ENCODE measurements at regions not wholly inside any gene's neighbourhood (a gene's known extent, or its start where the extent isn't known, plus 50 kb on each side); places are given as distances from the start of the nearest gene placed in this dataset.

DNA sequence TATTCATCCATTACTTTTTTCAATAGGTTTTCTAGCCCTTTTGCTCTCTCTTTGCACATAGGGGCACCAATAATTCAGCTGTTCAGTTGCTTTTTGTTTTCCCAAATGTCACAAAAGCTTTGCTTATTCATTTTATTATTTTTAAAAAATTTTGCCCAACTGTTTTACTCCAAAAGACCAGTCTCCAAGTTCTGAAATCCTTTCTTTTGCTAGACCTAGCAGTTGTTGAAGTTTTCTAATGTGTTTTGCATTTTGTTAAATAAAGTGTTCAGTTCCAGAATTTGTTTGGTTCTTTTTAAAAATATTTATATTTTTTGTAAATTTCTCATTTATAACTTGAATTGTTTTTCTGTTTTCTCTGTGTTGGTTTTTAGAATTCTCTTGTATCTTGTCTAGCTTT, 1227.3 kb downstream of the ROBO2 start:
- H3K4me1 ChIP-seq (ENCODE audit: control insufficient read depth, extremely low read depth, insufficient read depth, low read length), result no peaks in the 10 kb centered on the region
- H2AFZ ChIP-seq (ENCODE audit: control insufficient read depth, low read length), result no peak overlapping the region
- no peak for FAIRE-seq
- no peak overlapping the region for H3K9ac ChIP-seq (ENCODE audit: control insufficient read depth, extremely low read depth, insufficient read depth, low read length)
- DNase-seq (ENCODE audit: low read depth, low spot score), result no peak
- H3K9me3 ChIP-seq (ENCODE audit: control insufficient read depth, low read depth, low read length), result no peaks in the 10 kb centered on the region
- H3K27me3 ChIP-seq (ENCODE audit: control insufficient read depth, extremely low read depth, insufficient read depth, low read length), result no peaks in the 10 kb centered on the region
- no peak overlapping the region for H3K27ac ChIP-seq (ENCODE audit: control insufficient read depth, insufficient read depth, low read length)
- H3K4me3 ChIP-seq (ENCODE audit: control insufficient read depth in 2 of 3, extremely low read depth in 1 of 3, insufficient read depth in 2 of 3, low read depth in 1 of 3, low read length in 3 of 3), result no peak overlapping the region
- TF ChIP-seq EZH2 (IDR thresholded peaks at IDR 0.05; ENCODE audit: low read length), result no peak
- no peaks in the 10 kb centered on the region for H4K20me1 ChIP-seq (ENCODE audit: control insufficient read depth, extremely low read depth, insufficient read depth, low read length)
- no peak overlapping the region for H3K4me2 ChIP-seq (ENCODE audit: control insufficient read depth, extremely low read depth, insufficient read depth, low read depth, low read length)
- no peaks in the 10 kb centered on the region for H3K79me2 ChIP-seq (ENCODE audit: control insufficient read depth, insufficient read depth, low read length)
- dilution Hi-C loops (cut with MboI; ENCODE audit: extremely low pct_ligation_motif_present, low sequenced_read_pairs), result no loop called here
- H3K36me3 ChIP-seq (ENCODE audit: control insufficient read depth in 2 of 2, extremely low read depth in 1 of 2, insufficient read depth in 2 of 2, low read length in 2 of 2), result no peaks in the 10 kb centered on the region
- H3K9me1 ChIP-seq (ENCODE audit: control insufficient read depth, extremely low read depth, insufficient read depth, low read length), result no peaks in the 10 kb centered on the region

DNA sequence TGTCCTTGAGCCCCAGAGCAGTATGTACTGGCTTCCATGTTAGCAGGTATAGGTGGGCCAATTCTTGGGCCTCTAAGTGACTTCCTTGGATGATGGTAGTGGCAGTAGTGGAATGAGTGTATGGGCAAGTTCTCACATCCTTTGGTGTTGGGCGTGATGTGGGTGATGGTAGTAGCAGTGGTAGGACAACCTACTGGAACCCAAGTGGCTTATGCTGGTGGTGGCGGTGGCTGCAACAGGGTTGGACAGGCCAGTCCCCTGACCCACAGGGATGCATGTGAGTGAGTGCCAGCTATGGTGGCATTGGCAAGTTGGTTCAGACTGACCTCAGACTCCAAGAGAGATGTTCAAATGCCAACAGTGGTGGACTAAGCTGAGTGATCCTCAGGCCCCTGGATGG, 1228.2 kb downstream of the ROBO2 start:
- FAIRE-seq, result no peak
- DNase-seq (ENCODE audit: low read depth, low spot score), result no peak
- TF ChIP-seq EZH2 (IDR thresholded peaks at IDR 0.05; ENCODE audit: low read length), result no peak
- no peak for TF ChIP-seq CTCF (optimal IDR thresholded peaks at IDR 0.05 in 1 of 3, IDR thresholded peaks at IDR 0.05 in 1 of 3, conservative IDR thresholded peaks at IDR 0.05 in 1 of 3; ENCODE audit: extremely low read depth in 1 of 3, insufficient read depth in 2 of 3, low read length in 3 of 3)
- Histone ChIP-seq H2AFZ (ENCODE audit: control insufficient read depth, low read length) (no peak overlapping the region), H3K9ac (ENCODE audit: control insufficient read depth, extremely low read depth, insufficient read depth, low read length) (no peak overlapping the region), H3K4me2 (ENCODE audit: control insufficient read depth, extremely low read depth, insufficient read depth, low read depth, low read length) (no peak overlapping the region), H4K20me1 (ENCODE audit: control insufficient read depth, extremely low read depth, insufficient read depth, low read length) (no peaks in the 10 kb centered on the region), H3K4me3 (ENCODE audit: control insufficient read depth in 2 of 3, extremely low read depth in 1 of 3, insufficient read depth in 2 of 3, low read depth in 1 of 3, low read length in 3 of 3) (no peak overlapping the region), H3K27ac (ENCODE audit: control insufficient read depth, insufficient read depth, low read length) (no peak overlapping the region), H3K36me3 (ENCODE audit: control insufficient read depth in 2 of 2, extremely low read depth in 1 of 2, insufficient read depth in 2 of 2, low read length in 2 of 2) (no peaks in the 10 kb centered on the region), H3K9me3 (ENCODE audit: control insufficient read depth, low read depth, low read length) (no peaks in the 10 kb centered on the region), H3K4me1 (ENCODE audit: control insufficient read depth, extremely low read depth, insufficient read depth, low read length) (no peaks in the 10 kb centered on the region), H3K27me3 (ENCODE audit: control insufficient read depth, extremely low read depth, insufficient read depth, low read length) (no peaks in the 10 kb centered on the region), H3K9me1 (ENCODE audit: control insufficient read depth, extremely low read depth, insufficient read depth, low read length) (no peaks in the 10 kb centered on the region), H3K79me2 (ENCODE audit: control insufficient read depth, insufficient read depth, low read length) (no peaks in the 10 kb centered on the region)
- dilution Hi-C loops (cut with MboI; ENCODE audit: extremely low pct_ligation_motif_present, low sequenced_read_pairs), result no loop called here

Measured in keratinocyte (primary cell).